Bone marrow (tissue), 2 donors: ENCODE measurements at regions not wholly inside any gene's neighbourhood (a gene's known extent, or its start where the extent isn't known, plus 50 kb on each side); places are given as distances from the start of the nearest gene placed in this dataset.
"Not testable (repeated sequence)": the region's sequence is repeated elsewhere in the genome, so short reads cannot be mapped to it uniquely, and the experiment has no call there.

Source experiments
- DNase-seq, 2 donors: peaks; one replicate each; lab custom pipeline; 2025; lab: John Stamatoyannopoulos, UW

- DNase-seq: no peak
Measured at GRCh38 chr11:98365941-98366340, 654.8 kb upstream of the CNTN5 start.

GRCh38 chr11:98390391-98390790 lies 630.4 kb upstream of the CNTN5 start:
- no peak for DNase-seq

- DNase-seq: not testable (repeated sequence)
Measured at GRCh38 chr11:98394500-98394899, 626.2 kb upstream of the CNTN5 start.

- DNase-seq: no peak
Measured at GRCh38 chr11:98398508-98398907, 622.2 kb upstream of the CNTN5 start.

GRCh38 chr11:98409069-98409468 lies 611.7 kb upstream of the CNTN5 start:
- no peak for DNase-seq

- DNase-seq: no peak
Measured at GRCh38 chr11:98411777-98412176, 609.0 kb upstream of the CNTN5 start.

GRCh38 chr11:98417256-98417755 lies 603.4 kb upstream of the CNTN5 start:
- DNase-seq: no peak

GRCh38 chr11:98423933-98424332 lies 596.8 kb upstream of the CNTN5 start:
- DNase-seq: no peak

- DNase-seq: not testable (repeated sequence)
Measured at GRCh38 chr11:98424773-98425172, 596.0 kb upstream of the CNTN5 start.

GRCh38 chr11:98431463-98432359 lies 589.0 kb upstream of the CNTN5 start:
- DNase-seq: no peak

GRCh38 chr11:98434296-98434695 lies 586.5 kb upstream of the CNTN5 start:
- no peak for DNase-seq

- DNase-seq: no peak
Measured at GRCh38 chr11:98453378-98453777, 567.4 kb upstream of the CNTN5 start.

GRCh38 chr11:98455500-98456307 lies 565.0 kb upstream of the CNTN5 start:
- DNase-seq: no peak

GRCh38 chr11:98456308-98456680 lies 564.5 kb upstream of the CNTN5 start:
- DNase-seq: no peak

GRCh38 chr11:98495016-98495415 lies 525.7 kb upstream of the CNTN5 start:
- no peak for DNase-seq

GRCh38 chr11:98495601-98496000 lies 525.1 kb upstream of the CNTN5 start:
- no peak for DNase-seq

- no peak for DNase-seq
Measured at GRCh38 chr11:98507208-98507607, 513.5 kb upstream of the CNTN5 start.

GRCh38 chr11:98512938-98513337 lies 507.8 kb upstream of the CNTN5 start:
- no peak for DNase-seq

GRCh38 chr11:98531576-98531975 lies 489.2 kb upstream of the CNTN5 start:
- no peak for DNase-seq

- no peak for DNase-seq
Measured at GRCh38 chr11:98536023-98536422, 484.7 kb upstream of the CNTN5 start.

GRCh38 chr11:98538358-98538757 lies 482.4 kb upstream of the CNTN5 start:
- DNase-seq: not testable (repeated sequence)

- DNase-seq: no peak
Measured at GRCh38 chr11:98545544-98546175, 475.1 kb upstream of the CNTN5 start.
